ENCODE measurements at regions not wholly inside any gene's neighbourhood (a gene's known extent, or its start where the extent isn't known, plus 50 kb on each side); places are given as distances from the start of the nearest gene placed in this dataset.

GRCh38 chr1:164225011-164225410, 334.0 kb upstream of the PBX1 start:
- Histone ChIP-seq H3K36me3 (ENCODE audit: control insufficient read depth, insufficient read depth, low read length) (no peaks in the 10 kb centered on the region), H3K4me1 (no peaks in the 10 kb centered on the region), H3K9me3 (no peaks in the 10 kb centered on the region), H3K4me3 (ENCODE audit: low read depth, low read length) (no peak overlapping the region), H3K27me3 (replicated peaks; ENCODE audit: control insufficient read depth, insufficient read depth, low read length) (no peaks in the 10 kb centered on the region; the same call in 1 of the 2 replicates)
- intact Hi-C loops (cut with micrococcal nuclease; ENCODE audit: unreplicated experiment): no loop called here
- Mint-ChIP-seq H3K9me3 (ENCODE audit: unreplicated experiment) (no peaks in the 10 kb centered on the region), H3K27ac (ENCODE audit: unreplicated experiment) (no peak overlapping the region), H3K27me3 (ENCODE audit: insufficient read depth, unreplicated experiment) (peaks cover 9% of the 10 kb centered on the region), H3K4me1 (ENCODE audit: low read depth, unreplicated experiment) (no peaks in the 10 kb centered on the region), H3K36me3 (ENCODE audit: insufficient read depth, unreplicated experiment) (no peaks in the 10 kb centered on the region), H3K4me3 (ENCODE audit: unreplicated experiment) (no peak overlapping the region)
- DNase-seq: no peak
- POLR2A ChIA-PET: no interaction called here
- no TSS peak for BruUV-seq (replicated peaks)
- CTCF ChIA-PET: no interaction called here
- TF ChIP-seq, protein P1, sequence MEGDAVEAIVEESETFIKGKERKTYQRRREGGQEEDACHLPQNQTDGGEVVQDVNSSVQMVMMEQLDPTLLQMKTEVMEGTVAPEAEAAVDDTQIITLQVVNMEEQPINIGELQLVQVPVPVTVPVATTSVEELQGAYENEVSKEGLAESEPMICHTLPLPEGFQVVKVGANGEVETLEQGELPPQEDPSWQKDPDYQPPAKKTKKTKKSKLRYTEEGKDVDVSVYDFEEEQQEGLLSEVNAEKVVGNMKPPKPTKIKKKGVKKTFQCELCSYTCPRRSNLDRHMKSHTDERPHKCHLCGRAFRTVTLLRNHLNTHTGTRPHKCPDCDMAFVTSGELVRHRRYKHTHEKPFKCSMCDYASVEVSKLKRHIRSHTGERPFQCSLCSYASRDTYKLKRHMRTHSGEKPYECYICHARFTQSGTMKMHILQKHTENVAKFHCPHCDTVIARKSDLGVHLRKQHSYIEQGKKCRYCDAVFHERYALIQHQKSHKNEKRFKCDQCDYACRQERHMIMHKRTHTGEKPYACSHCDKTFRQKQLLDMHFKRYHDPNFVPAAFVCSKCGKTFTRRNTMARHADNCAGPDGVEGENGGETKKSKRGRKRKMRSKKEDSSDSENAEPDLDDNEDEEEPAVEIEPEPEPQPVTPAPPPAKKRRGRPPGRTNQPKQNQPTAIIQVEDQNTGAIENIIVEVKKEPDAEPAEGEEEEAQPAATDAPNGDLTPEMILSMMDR (IDR thresholded peaks at IDR 0.05; ENCODE audit: insufficient read depth in 1 of 2, low read depth in 1 of 2, low read length in 1 of 2, severe bottlenecking in 1 of 2, unreplicated experiment in 1 of 2): no peak

DNA sequence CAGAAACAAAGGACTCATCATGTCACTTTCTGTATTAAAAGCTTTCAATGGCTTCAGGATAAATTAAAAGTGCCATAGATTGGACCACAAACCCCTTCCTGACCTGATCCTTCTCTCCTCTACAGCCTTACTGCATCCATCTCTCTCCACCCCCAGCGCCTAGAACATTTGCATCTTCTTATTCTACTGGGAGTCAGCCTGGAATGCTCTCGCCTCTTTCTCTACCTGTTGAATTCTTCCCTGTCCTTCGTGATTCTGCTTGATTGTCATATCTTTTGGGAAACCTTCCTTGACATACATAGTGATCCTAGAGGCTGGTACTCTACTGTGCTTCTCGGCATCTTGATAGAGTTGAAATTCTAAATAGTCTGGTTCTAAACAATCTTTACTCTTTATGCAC, 332.0 kb upstream of the PBX1 start:
- Mint-ChIP-seq H3K4me3 (ENCODE audit: unreplicated experiment) (no peak overlapping the region), H3K9me3 (ENCODE audit: unreplicated experiment) (no peaks in the 10 kb centered on the region), H3K4me1 (ENCODE audit: low read depth, unreplicated experiment) (no peaks in the 10 kb centered on the region), H3K27ac (ENCODE audit: unreplicated experiment) (no peak overlapping the region), H3K36me3 (ENCODE audit: insufficient read depth, unreplicated experiment) (no peaks in the 10 kb centered on the region), H3K27me3 (ENCODE audit: insufficient read depth, unreplicated experiment) (peaks cover 9% of the 10 kb centered on the region)
- intact Hi-C loops (cut with micrococcal nuclease; ENCODE audit: unreplicated experiment): no loop called here
- CTCF ChIA-PET: no interaction called here
- BruUV-seq (replicated peaks): no TSS peak
- no peaks in the 10 kb centered on the region; the same call in 1 of the 2 replicates for H3K27me3 ChIP-seq (replicated peaks; ENCODE audit: control insufficient read depth, insufficient read depth, low read length)
- H3K9me3 ChIP-seq: no peaks in the 10 kb centered on the region
- TF ChIP-seq, protein P1 (IDR thresholded peaks at IDR 0.05; ENCODE audit: insufficient read depth in 1 of 2, low read depth in 1 of 2, low read length in 1 of 2, severe bottlenecking in 1 of 2, unreplicated experiment in 1 of 2): no peak
- H3K4me1 ChIP-seq: no peaks in the 10 kb centered on the region
- POLR2A ChIA-PET: no interaction called here
- no peak overlapping the region for H3K4me3 ChIP-seq (ENCODE audit: low read depth, low read length)
- H3K36me3 ChIP-seq (ENCODE audit: control insufficient read depth, insufficient read depth, low read length): no peaks in the 10 kb centered on the region
- DNase-seq: no peak

GRCh38 chr1:164228928-164229327, 330.1 kb upstream of the PBX1 start:
- intact Hi-C loops (cut with micrococcal nuclease; ENCODE audit: unreplicated experiment): no loop called here
- Histone ChIP-seq H3K4me3 (ENCODE audit: low read depth, low read length) (no peak overlapping the region), H3K4me1 (no peaks in the 10 kb centered on the region), H3K9me3 (no peaks in the 10 kb centered on the region), H3K27me3 (replicated peaks; ENCODE audit: control insufficient read depth, insufficient read depth, low read length) (no peaks in the 10 kb centered on the region; the same call in 1 of the 2 replicates), H3K36me3 (ENCODE audit: control insufficient read depth, insufficient read depth, low read length) (no peaks in the 10 kb centered on the region)
- TF ChIP-seq, protein P1 (IDR thresholded peaks at IDR 0.05; ENCODE audit: insufficient read depth in 1 of 2, low read depth in 1 of 2, low read length in 1 of 2, severe bottlenecking in 1 of 2, unreplicated experiment in 1 of 2): no peak
- Mint-ChIP-seq H3K27me3 (ENCODE audit: insufficient read depth, unreplicated experiment) (peaks cover 12% of the 10 kb centered on the region), H3K9me3 (ENCODE audit: unreplicated experiment) (no peaks in the 10 kb centered on the region), H3K36me3 (ENCODE audit: insufficient read depth, unreplicated experiment) (no peaks in the 10 kb centered on the region), H3K27ac (ENCODE audit: unreplicated experiment) (no peak overlapping the region), H3K4me1 (ENCODE audit: low read depth, unreplicated experiment) (no peaks in the 10 kb centered on the region), H3K4me3 (ENCODE audit: unreplicated experiment) (no peak overlapping the region)
- ChIA-PET CTCF (interaction anchor here (0.7 kb wide), 1 partner anchor 1141 kb away, joined by 3 read pairs; no protein-coding TSS in a partner anchor), POLR2A (no interaction called here)
- BruUV-seq (replicated peaks): no TSS peak
- no peak for DNase-seq
